GM10266 (cell line): ENCODE measurements at regions not wholly inside any gene's neighbourhood (a gene's known extent, or its start where the extent isn't known, plus 50 kb on each side); places are given as distances from the start of the nearest gene placed in this dataset.

Source experiments
- DNase-seq: peaks from one replicate; pipeline ENCODE4 v3.0.0; 2012; ENCODE audit errors: extremely low spot score
- CTCF ChIP-seq: IDR thresholded peaks from 2 replicates; pipeline ENCODE4 v1.5.1; 2012; ENCODE audit warnings: mild to moderate bottlenecking, low read depth; ENCODE audit not compliant: control insufficient read depth, insufficient read depth; ENCODE audit errors: missing control alignments

- TF ChIP-seq CTCF: no peak
- no peak for DNase-seq
These were observed 187.3 kb downstream of the ERMARD start for GRCh38 chr6:169938731-169939130.

- TF ChIP-seq CTCF: no peak
- DNase-seq: no peak
These were observed 186.9 kb downstream of the ERMARD start for GRCh38 chr6:169938262-169938701.

- TF ChIP-seq CTCF: no peak
- DNase-seq: no peak
These were observed 186.2 kb downstream of the ERMARD start for GRCh38 chr6:169937389-169938261.

GRCh38 chr6:169936355-169936975, 185.0 kb downstream of the ERMARD start:
- TF ChIP-seq CTCF: no peak
- DNase-seq: no peak

GRCh38 chr6:169935861-169936260, 184.4 kb downstream of the ERMARD start:
- TF ChIP-seq CTCF: no peak
- DNase-seq: no peak

GRCh38 chr6:169935348-169935718, 183.9 kb downstream of the ERMARD start:
- TF ChIP-seq CTCF: no peak
- no peak for DNase-seq

GRCh38 chr6:169934699-169935347, 183.4 kb downstream of the ERMARD start:
- TF ChIP-seq CTCF: no peak
- no peak for DNase-seq
